ENCODE measurements at regions not wholly inside any gene's neighbourhood (a gene's known extent, or its start where the extent isn't known, plus 50 kb on each side); places are given as distances from the start of the nearest gene placed in this dataset.

GRCh38 chr10:7478727-7479457 lies 68.1 kb upstream of the SFMBT2 start:
- no peak for DNase-seq (ENCODE audit: extremely low read depth in 1 of 2, low read depth in 1 of 2)

GRCh38 chr10:7477538-7478334 lies 66.9 kb upstream of the SFMBT2 start:
- no peak for DNase-seq (ENCODE audit: extremely low read depth in 1 of 2, low read depth in 1 of 2)

DNA sequence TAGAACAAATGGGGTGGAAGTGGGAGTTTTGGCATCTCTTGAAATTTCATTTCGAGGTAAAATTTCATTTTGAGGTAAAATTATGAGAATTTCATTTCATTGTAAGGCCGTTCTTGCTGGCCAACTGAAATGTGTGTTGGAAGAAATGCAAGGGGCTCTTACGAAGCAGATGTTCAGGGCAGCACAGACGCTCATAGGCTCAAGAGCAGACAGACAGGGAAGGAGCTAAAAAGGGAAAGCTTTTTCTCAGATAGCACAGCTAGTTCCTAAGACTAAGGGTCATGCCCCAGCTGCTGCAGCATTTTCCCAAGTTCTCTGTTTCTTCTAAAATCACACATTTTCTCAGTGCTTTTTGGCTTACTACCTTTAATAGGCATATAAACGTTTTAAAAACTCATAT lies 65.1 kb upstream of the SFMBT2 start:
- no peak for DNase-seq (ENCODE audit: extremely low read depth in 1 of 2, low read depth in 1 of 2)

DNA sequence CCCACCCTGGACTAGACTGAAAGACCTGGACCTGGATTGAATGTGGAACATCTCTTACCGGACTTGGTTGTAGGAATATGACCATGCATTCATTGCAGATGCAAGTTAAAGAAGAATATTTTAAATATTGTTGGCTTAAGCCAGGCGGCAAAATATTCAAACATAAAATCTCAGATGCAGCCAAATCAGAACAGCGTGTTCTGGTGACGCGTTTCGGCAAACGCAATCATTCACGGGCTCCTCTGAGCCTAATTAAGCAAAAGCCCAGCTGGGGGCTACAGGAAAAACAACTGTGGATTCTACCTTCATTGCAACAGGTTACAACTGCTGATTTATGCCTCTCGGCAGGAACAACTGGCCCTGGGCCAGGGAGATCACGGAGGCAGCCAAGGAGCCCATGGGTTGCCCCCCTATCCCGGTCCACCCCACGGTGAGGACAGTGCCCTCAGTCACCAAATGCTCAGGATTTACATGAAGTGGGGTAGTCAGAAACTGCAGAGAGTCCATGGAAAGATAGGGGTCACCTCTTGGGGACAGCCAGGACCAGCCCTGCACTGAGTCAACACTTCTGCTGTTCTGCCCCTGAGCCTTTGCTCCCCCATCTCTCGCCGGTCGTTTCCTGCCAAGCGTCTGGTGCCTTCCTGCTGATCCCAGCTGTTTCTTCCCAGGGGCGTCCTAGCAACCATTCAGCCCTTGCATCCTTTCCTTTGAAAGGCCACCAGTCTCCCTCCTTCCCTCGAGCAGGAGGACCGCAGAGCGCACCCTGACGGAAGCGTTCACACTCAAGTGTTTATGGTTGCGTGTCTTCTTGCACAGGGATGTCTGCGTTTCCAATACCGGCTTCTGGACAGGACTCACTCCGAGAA lies 64.4 kb upstream of the SFMBT2 start:
- no peak for DNase-seq (ENCODE audit: extremely low read depth in 1 of 2, low read depth in 1 of 2)

GRCh38 chr10:7474388-7474787 lies 63.6 kb upstream of the SFMBT2 start:
- no peak for DNase-seq (ENCODE audit: extremely low read depth in 1 of 2, low read depth in 1 of 2)

- no peak for DNase-seq (ENCODE audit: extremely low read depth in 1 of 2, low read depth in 1 of 2)
Observed at GRCh38 chr10:7473474-7473873, 62.6 kb upstream of the SFMBT2 start.

- DNase-seq (ENCODE audit: extremely low read depth in 1 of 2, low read depth in 1 of 2): no peak
Observed at GRCh38 chr10:7471720-7472367, 61.0 kb upstream of the SFMBT2 start.

GRCh38 chr10:7470371-7470770 lies 59.5 kb upstream of the SFMBT2 start:
- no peak for DNase-seq (ENCODE audit: extremely low read depth in 1 of 2, low read depth in 1 of 2)

DNA sequence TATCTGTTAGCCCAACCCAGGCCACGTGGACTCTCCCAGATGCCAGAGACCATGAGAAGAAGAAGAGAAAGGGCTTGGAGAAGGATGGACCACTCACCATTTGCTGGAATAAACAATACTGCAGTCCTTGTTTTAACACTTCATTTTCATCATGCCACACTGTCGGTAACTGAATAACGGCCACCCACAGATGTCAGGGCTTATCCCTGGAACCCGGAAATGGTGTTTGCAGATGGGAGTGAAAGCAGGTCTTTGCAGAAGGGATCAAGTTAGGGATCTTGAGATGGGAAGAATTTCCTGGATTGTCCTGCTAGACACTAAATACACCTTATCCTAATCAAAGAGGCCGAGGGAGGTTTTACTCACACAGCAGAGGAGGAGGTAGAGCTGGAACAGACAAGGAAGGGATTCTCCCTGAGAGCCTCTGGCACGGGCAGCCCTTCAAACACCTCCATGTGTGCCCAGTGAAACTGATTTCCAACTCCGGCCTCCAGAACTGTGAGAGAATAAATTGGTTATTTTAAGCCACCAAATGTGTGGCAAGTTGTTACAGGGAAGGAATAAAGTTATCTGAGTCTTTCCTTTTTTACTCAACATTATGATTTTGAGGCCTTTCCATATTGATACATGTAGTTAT lies 56.3 kb upstream of the SFMBT2 start:
- DNase-seq (ENCODE audit: extremely low read depth in 1 of 2, low read depth in 1 of 2): no peak

DNA sequence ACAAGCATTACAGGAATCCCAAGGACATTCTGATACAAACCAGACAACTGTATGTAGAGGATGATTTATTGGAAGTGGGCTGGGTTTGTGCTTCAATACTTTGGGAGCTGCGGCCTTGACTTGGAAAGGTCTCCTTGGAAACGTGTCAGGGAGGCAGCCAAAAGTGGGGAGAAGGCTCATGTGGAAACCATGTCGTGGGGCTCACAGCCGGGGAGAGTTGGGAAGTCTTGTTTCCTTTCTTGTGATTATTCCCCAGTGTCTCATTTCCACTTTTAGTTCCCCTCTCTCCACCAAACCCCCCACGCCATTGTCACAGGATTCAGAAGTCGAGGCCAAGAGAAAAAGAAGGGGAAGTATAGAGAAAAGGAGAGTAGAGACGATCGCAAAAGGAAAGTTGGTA lies 53.9 kb upstream of the SFMBT2 start:
- DNase-seq (ENCODE audit: extremely low read depth in 1 of 2, low read depth in 1 of 2): no peak
